ENCODE measurements at regions not wholly inside any gene's neighbourhood (a gene's known extent, or its start where the extent isn't known, plus 50 kb on each side); places are given as distances from the start of the nearest gene placed in this dataset.
A peak's percentile ranks its signal among the peaks of the same experiment; 100 is the strongest.

DNA sequence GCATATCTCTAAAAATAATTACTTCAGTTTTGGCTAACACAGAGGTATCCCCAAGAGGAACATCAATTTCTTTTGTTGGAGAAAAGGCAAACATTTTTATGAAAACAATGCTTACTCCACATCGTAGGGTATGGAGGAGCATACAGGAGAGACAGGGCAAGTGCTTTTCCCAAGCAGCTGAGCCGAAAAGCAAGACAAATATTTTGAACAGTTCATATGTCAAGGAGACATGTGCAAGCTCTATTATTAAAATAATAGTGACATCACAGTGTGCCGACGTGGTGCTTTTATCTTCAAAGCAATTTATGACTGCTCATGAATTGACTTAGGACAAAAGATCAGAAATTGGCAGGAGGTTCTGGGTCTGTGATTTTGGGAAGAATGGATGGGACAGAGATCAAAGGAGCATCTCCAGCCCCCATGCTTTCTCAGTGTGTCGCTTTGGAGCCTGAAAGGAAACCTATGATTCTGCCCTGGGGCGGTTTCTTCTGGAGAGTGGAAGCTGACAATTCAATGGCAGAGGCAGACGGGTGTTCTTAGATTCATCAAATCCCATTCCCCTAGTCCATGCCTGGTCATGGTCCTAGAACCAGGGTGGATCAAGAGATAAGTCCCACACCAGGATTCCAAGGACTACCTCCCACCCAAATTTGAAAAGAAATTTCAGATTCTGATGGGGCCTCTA, 97.1 kb downstream of the JCAD start:
- no peak for DNase-seq (ENCODE audit: low spot score)

GRCh38 chr10:29961351-29961750, 98.0 kb downstream of the JCAD start:
- no peak for DNase-seq (ENCODE audit: low spot score)

DNA sequence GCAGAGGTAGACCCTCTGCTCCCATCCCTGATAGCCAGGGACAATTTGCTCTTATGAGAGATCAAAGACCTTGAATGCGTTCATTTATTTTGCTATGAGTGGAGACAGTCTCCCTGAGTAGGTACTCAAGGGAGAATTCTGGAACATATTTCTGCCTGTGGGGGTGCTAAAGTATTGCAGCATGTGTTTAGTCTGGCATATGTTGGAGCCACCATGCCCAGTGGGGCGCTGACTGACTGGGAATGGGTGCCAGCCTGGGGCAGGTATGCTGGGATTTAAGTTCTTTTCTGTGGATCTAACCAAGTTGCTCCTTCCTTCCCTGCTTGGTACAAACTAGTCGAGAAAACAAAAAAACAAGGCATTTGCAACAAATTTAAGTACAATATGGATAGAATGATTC, 99.1 kb downstream of the JCAD start:
- DNase-seq (ENCODE audit: low spot score), result no peak

DNA sequence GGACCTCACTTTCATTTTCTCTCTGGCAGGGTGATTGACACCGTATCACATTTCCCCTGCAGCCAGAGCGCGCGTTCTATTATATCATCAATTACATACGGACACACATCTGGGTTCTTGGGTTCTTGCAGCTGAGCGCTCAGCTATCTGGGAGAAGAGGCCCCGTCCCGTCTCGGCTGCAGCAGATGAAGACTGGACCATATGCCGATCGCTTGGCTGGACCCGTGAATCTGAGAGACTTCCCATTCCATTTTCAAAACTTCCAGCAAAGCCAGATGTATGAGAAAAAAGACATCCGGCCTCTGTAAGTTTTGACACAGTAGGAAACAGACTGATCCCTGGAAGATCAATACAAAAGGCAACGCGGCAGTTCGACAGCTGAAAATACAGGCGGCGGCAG, 99.8 kb downstream of the JCAD start:
- no peak for DNase-seq (ENCODE audit: low spot score)

GRCh38 chr10:29958440-29958839, 100.9 kb downstream of the JCAD start:
- DNase-seq (ENCODE audit: low spot score), result no peak

- peak; percentile 47 for DNase-seq (ENCODE audit: low spot score)
Measured at GRCh38 chr10:29957907-29958331, 101.5 kb downstream of the JCAD start.

DNA sequence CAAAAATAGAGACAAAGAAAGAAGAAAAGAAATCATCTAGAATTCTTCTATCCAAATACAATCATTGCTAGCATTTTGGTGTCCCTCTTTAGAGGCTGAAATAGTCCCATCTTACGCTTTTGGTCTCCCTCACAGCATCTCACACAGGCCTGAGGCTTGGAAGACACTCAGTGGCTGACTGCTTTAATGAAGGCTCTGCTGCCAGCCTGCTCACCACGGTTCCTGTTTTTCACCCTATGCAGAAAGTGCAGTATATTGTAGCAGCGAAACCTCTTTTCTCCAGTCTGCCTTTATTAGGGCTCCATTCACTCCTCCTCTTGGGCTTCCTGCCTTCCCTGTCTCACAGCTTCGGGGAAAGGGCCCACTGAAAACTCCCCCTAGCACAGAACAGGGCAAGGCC, 102.2 kb downstream of the JCAD start:
- no peak for DNase-seq (ENCODE audit: low spot score)

DNA sequence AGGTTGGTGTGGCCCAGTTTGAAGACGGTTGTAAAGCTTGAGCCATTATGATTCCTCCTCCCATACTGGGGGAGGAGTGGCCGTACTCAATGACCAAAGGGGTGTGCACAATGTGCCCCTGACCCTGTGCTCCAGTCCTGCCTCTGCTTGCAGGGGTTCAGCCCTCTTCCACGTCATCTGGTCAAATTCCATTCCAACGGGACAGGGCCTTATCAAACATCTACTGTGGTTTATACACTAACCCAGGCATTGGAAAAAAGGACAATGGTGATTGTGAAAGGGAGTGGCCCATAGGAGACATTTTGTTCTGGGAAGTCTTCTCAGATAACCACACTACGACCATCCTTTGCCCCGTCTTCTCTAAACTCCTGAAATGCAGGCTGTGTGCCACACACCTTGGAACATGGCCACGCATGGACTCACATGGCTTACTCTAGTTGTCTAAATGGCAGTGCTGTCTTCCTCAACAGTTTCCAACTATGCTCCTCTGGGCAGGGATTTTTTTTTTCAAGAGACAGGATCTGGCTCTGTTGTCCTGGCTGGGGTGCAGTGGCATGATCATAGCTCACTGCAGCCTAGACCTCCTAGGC, 103.0 kb downstream of the JCAD start:
- no peak for DNase-seq (ENCODE audit: low spot score)

- peak; percentile 61 for DNase-seq (ENCODE audit: low spot score)
Measured at GRCh38 chr10:29955329-29955935, 104.0 kb downstream of the JCAD start.

DNA sequence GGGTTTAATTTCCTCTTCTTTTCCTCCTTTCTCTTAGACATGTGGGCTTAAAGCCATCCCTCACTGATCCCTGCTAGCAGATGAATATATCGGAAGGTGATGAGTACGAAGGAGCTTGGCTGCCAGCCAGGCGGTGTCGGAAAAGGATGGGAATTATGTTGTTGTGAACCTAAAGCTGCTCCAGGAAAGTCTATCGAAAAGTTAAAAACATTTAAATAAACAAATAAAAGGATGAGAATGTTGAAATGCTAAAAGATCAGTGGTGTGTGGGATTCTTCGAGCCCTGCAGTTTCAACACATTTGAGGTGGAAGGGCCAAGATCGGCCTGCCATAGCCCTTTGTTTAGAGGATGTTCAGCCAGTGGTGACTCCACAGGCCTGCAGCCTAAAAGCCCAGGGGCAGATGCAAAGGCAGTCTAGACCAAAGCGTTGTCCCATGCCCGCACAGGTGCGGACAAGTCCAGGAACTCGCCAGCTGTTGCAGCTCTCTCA, 107.9 kb downstream of the JCAD start:
- no peak for DNase-seq (ENCODE audit: low spot score)

GRCh38 chr10:29950391-29950790, 109.0 kb downstream of the JCAD start:
- no peak for DNase-seq (ENCODE audit: low spot score)

DNA sequence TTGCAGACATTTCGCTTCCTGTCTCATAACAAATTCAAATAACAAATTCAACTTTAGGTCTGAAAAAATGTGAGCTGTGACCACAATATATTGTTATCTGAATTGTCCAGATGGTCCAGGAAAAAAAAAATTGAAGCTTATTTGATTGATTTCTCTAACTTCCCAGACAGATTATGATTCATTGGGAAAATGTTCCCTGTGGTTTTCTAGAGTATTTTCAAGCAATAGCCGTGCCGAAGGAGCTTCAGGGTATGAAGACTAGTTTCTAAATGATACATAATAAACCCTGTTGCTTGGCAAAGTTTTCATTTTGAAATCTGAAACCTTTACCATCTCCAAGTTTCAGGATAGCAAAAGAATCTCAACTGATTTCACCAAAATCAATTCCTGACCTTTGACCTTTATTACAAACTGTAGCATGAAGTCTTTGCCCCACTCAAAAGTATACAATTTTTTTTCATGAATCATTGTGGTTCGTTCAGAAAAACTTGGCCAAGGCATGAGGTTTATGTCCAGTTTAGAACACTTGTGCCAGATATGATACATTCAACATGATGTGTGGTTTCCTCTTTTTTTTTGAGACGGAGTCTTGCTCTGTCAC, 109.9 kb downstream of the JCAD start:
- DNase-seq (ENCODE audit: low spot score), result no peak

DNA sequence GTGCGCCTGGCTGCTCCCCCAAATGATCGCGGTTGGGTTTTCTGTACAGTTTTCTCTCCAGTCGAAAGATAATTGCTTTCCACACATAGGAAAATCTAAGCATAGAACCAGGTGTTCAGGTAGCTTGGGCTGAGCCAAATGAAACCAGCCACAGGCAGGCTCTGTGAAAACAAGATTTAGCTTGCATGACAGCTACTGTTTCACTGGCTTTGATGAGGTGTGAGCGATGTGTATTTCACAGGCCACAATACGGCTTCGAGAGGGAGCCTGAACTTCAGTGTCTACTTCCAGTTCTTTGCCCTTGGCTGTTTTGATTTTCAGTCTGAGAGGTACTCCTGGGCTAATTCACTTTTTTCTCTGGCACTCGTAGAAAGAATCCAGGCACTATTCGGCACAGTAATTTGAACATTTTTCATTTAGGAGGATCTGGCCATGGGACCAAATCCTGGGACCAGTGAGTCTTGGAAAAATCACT, 110.5 kb downstream of the JCAD start:
- DNase-seq (ENCODE audit: low spot score), result no peak

DNA sequence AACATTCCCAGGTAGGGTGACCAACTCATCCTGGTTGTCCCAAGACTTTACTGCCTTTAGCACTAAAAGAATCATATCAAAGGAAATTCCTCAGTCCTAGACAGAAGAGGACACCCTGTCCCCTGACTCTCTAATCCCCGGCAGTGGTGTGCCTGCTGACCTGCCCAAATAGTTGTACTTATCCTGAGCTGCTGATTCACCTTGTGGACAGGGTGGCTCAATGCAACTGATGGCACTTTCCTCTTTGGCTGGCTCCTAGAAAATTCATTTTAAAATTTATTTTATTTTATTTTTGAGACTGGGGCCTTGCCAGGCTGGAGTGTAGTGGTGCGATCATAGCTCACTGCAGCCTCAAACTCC, 111.7 kb downstream of the JCAD start:
- no peak for DNase-seq (ENCODE audit: low spot score)

DNA sequence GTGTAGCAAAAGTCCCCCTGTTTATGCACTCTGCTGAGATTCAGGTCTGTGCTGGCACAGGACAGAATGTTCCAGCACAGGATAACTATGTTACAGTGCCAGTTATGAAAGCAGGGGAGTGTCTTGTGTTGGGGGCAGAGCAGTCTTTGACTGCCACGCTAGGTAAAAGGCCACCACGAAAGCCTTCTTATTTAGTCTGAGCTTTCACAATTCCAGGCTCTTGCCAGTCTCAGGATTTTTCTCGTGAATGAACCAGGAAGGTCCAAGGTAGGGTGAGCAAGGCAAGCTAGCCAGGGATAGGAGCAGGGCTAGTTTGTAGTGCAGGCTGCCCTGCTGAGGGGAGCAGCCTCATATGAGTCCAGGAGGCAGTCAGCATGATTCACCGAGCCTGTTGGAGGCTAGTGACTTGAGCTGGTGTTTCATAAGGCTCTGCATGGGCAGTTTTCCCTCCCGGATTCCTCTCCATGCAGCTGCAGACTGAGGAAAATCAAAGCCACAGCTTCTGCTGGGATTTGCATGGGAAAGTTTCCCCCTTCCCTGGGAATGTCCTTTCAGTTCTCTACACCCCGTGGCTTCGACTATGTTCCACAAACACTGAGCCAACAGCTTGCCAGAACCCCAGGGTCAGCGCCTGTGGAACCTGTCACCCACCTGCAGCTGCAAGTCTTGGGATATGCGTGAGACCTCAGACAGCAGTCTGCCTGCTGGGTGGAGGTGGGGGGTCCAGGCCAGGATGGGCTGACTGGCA, 112.3 kb downstream of the JCAD start:
- no peak for DNase-seq (ENCODE audit: low spot score)

DNA sequence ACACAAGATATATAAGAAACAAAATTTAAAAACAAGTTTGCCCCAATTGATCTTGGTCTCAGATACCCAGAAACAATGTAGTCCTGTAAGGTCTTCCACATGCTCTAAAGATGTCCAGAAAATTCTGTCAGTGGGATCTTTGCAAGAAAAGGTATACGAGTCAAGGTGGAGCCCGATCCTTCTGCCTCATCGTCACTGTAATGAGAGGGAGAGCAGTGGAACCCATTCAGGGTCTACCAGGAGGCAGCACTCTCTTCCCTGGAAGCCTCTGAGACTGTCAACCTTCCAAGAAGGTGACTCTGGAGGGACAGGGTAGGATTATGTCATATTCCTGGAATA, 112.8 kb downstream of the JCAD start:
- no peak for DNase-seq (ENCODE audit: low spot score)

DNA sequence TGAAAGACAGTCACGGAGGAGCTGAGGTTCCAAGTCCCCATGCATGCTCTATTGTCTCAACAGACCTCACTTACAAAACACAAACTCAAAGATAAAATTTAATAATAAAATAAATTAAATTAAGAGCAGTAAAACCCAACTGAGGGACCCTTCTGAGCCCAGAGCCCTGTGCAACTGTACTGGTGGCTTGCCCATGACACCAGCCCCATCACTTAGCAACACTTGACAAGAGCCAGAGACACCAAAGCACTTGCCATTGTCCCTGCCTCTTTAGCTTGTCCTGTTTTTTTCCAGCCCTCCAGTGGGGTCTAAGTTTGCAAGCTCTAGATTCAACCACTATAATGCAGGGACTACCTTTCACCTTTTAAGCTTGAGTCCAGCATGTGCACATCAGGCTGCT, 117.9 kb downstream of the JCAD start:
- DNase-seq (ENCODE audit: low spot score), result no peak

DNA sequence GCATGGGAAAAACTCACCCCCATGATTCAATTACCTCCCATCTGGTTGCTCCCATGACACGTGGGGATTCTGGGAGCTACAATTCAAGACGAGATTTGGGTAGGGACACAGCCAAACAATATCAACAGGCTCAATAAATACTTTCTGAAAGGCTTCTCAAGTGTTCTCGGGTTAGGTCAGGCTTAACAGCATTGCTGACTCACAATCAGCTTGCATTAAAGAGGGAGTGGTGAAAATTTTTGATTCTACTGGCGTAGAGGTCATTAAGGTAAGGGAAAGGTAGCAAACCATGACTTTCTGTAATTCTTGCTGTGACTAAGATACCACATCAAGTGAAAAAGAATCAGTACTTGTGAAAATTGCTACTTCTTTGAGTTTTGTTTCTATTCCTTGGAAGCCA, 126.4 kb downstream of the JCAD start:
- DNase-seq (ENCODE audit: low spot score), result no peak

DNA sequence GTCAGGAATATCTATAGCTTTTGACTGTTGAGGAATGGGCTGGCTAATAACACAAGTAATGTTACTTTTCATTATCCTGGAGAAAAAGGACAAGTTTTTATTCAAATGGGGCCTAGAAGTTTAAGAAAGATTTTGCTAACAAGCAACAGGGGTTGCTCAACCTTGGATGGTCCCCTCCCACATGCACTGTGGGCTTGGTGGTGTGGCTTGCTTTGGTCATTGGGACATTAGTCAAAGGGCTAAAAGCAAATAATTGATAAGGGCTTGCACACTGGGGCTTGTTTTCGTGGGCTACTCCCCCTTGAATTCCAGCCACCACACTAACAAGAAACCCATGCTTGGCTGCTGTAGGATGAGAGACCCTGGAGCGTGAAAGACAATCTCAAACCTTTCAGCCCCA, 127.6 kb downstream of the JCAD start:
- DNase-seq (ENCODE audit: low spot score), result no peak

DNA sequence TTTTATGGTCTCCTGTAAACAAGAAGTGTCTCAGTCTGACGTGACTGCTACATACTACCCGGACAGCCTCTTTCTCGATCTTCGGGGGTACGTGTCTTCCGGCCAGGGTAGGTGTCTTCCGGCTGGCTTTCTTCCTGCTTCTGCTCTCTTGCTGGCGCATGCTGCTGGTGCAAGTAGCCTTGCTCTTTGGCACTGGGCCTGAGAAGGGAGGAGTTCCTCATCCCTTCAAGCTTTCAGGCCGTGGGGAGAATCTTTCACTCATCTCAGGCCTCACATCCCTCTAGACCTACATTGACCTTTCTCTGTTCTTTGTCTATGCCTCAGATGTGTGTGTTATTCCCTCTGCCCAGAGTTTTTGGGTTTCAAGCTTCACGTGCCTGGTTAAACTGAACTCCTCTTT, 130.4 kb downstream of the JCAD start:
- DNase-seq (ENCODE audit: low spot score), result no peak

GRCh38 chr10:29926693-29927048, 132.7 kb downstream of the JCAD start:
- no peak for DNase-seq (ENCODE audit: low spot score)
